ENCODE measurements at regions not wholly inside any gene's neighbourhood (a gene's known extent, or its start where the extent isn't known, plus 50 kb on each side); places are given as distances from the start of the nearest gene placed in this dataset.

GRCh38 chr2:66755974-66756373 is 321.0 kb downstream of the MEIS1 start (continued):
- TF ChIP-seq ZNF148 (tag by site-specific recombination; IDR thresholded peaks at IDR 0.05; ENCODE audit: borderline replicate concordance) (no peak), ZFHX2 (tag by site-specific recombination; conservative IDR thresholded peaks at IDR 0.05) (no peak), ZNF391 (tag by site-specific recombination; IDR thresholded peaks at IDR 0.05; ENCODE audit: borderline replicate concordance, low read depth) (no peak), INSM2 (tag by site-specific recombination; IDR thresholded peaks at IDR 0.05) (no peak), PBX3 (CRISPR knock-in tag; IDR thresholded peaks at IDR 0.05) (no peak), ZEB2 (tag by site-specific recombination; IDR thresholded peaks at IDR 0.05) (no peak)

GRCh38 chr2:66761826-66762225 is 326.9 kb downstream of the MEIS1 start:
- Histone ChIP-seq H3K4me3 (ENCODE audit: low read depth, low read length) (no peak overlapping the region), H3K27ac (ENCODE audit: extremely low read depth, low read depth, low read length) (no peak overlapping the region), H3K9me3 (ENCODE audit: control insufficient read depth, insufficient read depth, low read depth, low read length) (no peaks in the 10 kb centered on the region), H3K36me3 (ENCODE audit: control insufficient read depth in 2 of 2, insufficient read depth in 1 of 2, low read length in 2 of 2) (no peaks in the 10 kb centered on the region), H3K4me1 (ENCODE audit: control insufficient read depth, insufficient read depth, low read length) (no peaks in the 10 kb centered on the region)
- no peak for TF ChIP-seq ZNF514 (tag by site-specific recombination; IDR thresholded peaks at IDR 0.05)
- TF ChIP-seq SCRT1 (tag by site-specific recombination; IDR thresholded peaks at IDR 0.05; ENCODE audit: borderline replicate concordance): no peak
- TF ChIP-seq REPIN1 (tag by site-specific recombination; IDR thresholded peaks at IDR 0.05; ENCODE audit: low read depth): no peak
- TF ChIP-seq ZNF518A (tag by site-specific recombination; conservative IDR thresholded peaks at IDR 0.05; ENCODE audit: low read depth): no peak
- ChIA-PET POLR2A (no interaction called here), CTCF (no interaction called here)

- Histone ChIP-seq H3K27ac (ENCODE audit: extremely low read depth, low read depth, low read length) (no peak overlapping the region), H3K36me3 (ENCODE audit: control insufficient read depth in 2 of 2, insufficient read depth in 1 of 2, low read length in 2 of 2) (no peaks in the 10 kb centered on the region), H3K4me1 (ENCODE audit: control insufficient read depth, insufficient read depth, low read length) (no peaks in the 10 kb centered on the region), H3K4me3 (ENCODE audit: low read depth, low read length) (no peak overlapping the region), H3K9me3 (ENCODE audit: control insufficient read depth, insufficient read depth, low read depth, low read length) (no peaks in the 10 kb centered on the region)
- no peak for TF ChIP-seq YY1 (tag by site-specific recombination; IDR thresholded peaks at IDR 0.05)
- no peak for TF ChIP-seq ZNF830 (tag by site-specific recombination; IDR thresholded peaks at IDR 0.05; ENCODE audit: low read depth)
- TF ChIP-seq ZNF175 (tag by site-specific recombination; IDR thresholded peaks at IDR 0.05): no peak
- no peak for TF ChIP-seq ZNF518A (tag by site-specific recombination; conservative IDR thresholded peaks at IDR 0.05; ENCODE audit: low read depth)
- TF ChIP-seq ZNF132 (tag by site-specific recombination; IDR thresholded peaks at IDR 0.05; ENCODE audit: borderline replicate concordance): no peak
- CTCF ChIA-PET: no interaction called here
- POLR2A ChIA-PET: no interaction called here
These were observed 327.8 kb downstream of the MEIS1 start for GRCh38 chr2:66762761-66763160.
